GM23338 (cell line): ENCODE measurements at regions not wholly inside any gene's neighbourhood (a gene's known extent, or its start where the extent isn't known, plus 50 kb on each side); places are given as distances from the start of the nearest gene placed in this dataset.

Experiments
- CREB1 ChIP-seq: fragments of 250-450 bp; sonication (Bioruptor Pico); IDR thresholded peaks from 2 replicates; pipeline ENCODE4 v1.5.0; 2020; ENCODE audit warnings: low read depth, mild to moderate bottlenecking, moderate library complexity
- CTCF ChIP-seq, 2 experiments: fragments of 200-600 bp in 1 of 2; sonication (generic) in 1 of 2; conservative IDR thresholded peaks; 2 replicates each; pipeline versions ENCODE4 v1.5.1 to v1.6.1; 2016 to 2017; ENCODE audit warnings: antibody characterized with exemption in 2 of 2, low read depth in 2 of 2, mild to moderate bottlenecking in 2 of 2, moderate library complexity in 1 of 2
- EZH2 ChIP-seq: fragments of 200-600 bp; sonication (generic); IDR thresholded peaks from one replicate; pipeline ENCODE4 v1.8.0; 2017; ENCODE audit warnings: antibody characterized with exemption, mild to moderate bottlenecking, low read depth; ENCODE audit not compliant: unreplicated experiment
- EZH2phosphoT487 ChIP-seq: fragments of 200-600 bp; sonication (generic); IDR thresholded peaks from one replicate; pipeline ENCODE4 v1.8.1; 2018; ENCODE audit warnings: antibody characterized with exemption; ENCODE audit not compliant: unreplicated experiment
- JUNB ChIP-seq: IDR thresholded peaks from one replicate; pipeline ENCODE4 v1.6.1; 2016; ENCODE audit warnings: antibody characterized with exemption; ENCODE audit not compliant: unreplicated experiment
- POLR2AphosphoS5 ChIP-seq: IDR thresholded peaks from 2 replicates; pipeline ENCODE4 v1.6.1; 2016; ENCODE audit warnings: antibody characterized with exemption, low read depth
- STAT1 ChIP-seq: IDR thresholded peaks from one replicate; pipeline ENCODE4 v1.6.1; 2016; ENCODE audit warnings: antibody characterized with exemption; ENCODE audit not compliant: unreplicated experiment
- ZNF114 ChIP-seq: fragments of 250-450 bp; sonication (Bioruptor Pico); IDR thresholded peaks from 2 replicates; pipeline ENCODE4 v1.5.0; 2020; ENCODE audit warnings: mild to moderate bottlenecking, moderate library complexity
- ZNF331 ChIP-seq: fragments of 250-450 bp; sonication (Bioruptor Pico); IDR thresholded peaks from 2 replicates; pipeline ENCODE4 v1.5.0; 2020; ENCODE audit warnings: low read depth, mild to moderate bottlenecking, moderate library complexity
- TF ChIP-seq, protein P1 (sequence below): IDR thresholded peaks from one replicate; pipeline ENCODE4 v1.6.1; 2018; ENCODE audit warnings: antibody characterized with exemption; ENCODE audit not compliant: unreplicated experiment
- TF ChIP-seq, protein P2 (sequence below): IDR thresholded peaks from 2 replicates; pipeline ENCODE4 v1.6.1; 2016; ENCODE audit warnings: antibody characterized with exemption

GRCh38 chr21:40915114-40915513 lies 68.2 kb upstream of the DSCAM start:
- TF ChIP-seq CTCF (conservative IDR thresholded peaks at IDR 0.05; ENCODE audit: low read depth in 2 of 2) (no peak), EZH2 (no peak), EZH2phosphoT487 (no peak), CREB1 (no peak), POLR2AphosphoS5 (no peak), STAT1 (no peak), JUNB (no peak), ZNF114 (CRISPR knock-in tag) (no peak), ZNF331 (CRISPR knock-in tag) (no peak)
- TF ChIP-seq, protein P1, sequence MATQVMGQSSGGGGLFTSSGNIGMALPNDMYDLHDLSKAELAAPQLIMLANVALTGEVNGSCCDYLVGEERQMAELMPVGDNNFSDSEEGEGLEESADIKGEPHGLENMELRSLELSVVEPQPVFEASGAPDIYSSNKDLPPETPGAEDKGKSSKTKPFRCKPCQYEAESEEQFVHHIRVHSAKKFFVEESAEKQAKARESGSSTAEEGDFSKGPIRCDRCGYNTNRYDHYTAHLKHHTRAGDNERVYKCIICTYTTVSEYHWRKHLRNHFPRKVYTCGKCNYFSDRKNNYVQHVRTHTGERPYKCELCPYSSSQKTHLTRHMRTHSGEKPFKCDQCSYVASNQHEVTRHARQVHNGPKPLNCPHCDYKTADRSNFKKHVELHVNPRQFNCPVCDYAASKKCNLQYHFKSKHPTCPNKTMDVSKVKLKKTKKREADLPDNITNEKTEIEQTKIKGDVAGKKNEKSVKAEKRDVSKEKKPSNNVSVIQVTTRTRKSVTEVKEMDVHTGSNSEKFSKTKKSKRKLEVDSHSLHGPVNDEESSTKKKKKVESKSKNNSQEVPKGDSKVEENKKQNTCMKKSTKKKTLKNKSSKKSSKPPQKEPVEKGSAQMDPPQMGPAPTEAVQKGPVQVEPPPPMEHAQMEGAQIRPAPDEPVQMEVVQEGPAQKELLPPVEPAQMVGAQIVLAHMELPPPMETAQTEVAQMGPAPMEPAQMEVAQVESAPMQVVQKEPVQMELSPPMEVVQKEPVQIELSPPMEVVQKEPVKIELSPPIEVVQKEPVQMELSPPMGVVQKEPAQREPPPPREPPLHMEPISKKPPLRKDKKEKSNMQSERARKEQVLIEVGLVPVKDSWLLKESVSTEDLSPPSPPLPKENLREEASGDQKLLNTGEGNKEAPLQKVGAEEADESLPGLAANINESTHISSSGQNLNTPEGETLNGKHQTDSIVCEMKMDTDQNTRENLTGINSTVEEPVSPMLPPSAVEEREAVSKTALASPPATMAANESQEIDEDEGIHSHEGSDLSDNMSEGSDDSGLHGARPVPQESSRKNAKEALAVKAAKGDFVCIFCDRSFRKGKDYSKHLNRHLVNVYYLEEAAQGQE = no peak
- TF ChIP-seq, protein P2, sequence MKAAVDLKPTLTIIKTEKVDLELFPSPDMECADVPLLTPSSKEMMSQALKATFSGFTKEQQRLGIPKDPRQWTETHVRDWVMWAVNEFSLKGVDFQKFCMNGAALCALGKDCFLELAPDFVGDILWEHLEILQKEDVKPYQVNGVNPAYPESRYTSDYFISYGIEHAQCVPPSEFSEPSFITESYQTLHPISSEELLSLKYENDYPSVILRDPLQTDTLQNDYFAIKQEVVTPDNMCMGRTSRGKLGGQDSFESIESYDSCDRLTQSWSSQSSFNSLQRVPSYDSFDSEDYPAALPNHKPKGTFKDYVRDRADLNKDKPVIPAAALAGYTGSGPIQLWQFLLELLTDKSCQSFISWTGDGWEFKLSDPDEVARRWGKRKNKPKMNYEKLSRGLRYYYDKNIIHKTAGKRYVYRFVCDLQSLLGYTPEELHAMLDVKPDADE = no peak
